ENCODE measurements at regions not wholly inside any gene's neighbourhood (a gene's known extent, or its start where the extent isn't known, plus 50 kb on each side); places are given as distances from the start of the nearest gene placed in this dataset.
"Not testable (repeated sequence)": the region's sequence is repeated elsewhere in the genome, so short reads cannot be mapped to it uniquely, and the experiment has no call there.

DNA sequence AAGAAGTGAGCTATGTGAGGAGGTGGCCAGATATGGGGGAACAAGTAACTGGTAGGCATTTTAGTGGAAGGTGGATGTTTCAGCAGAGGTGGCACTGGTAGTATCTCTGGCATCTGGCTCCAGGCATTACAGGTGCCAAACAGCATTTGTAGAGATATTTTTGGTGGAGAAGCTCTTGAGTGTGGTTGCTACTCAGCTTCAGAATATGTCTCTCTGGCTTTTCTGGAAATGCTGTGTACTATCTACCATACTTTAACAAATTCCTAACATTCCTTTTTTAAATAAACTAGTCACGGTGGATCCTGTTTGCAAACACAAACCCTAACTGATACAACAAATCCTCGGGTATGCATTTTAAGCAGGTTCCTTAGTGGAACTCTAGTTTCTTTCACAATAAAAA lies 128.0 kb downstream of the BARX2 start:
- no peak for DNase-seq (ENCODE audit: low read depth in 1 of 2, low spot score in 1 of 2)

DNA sequence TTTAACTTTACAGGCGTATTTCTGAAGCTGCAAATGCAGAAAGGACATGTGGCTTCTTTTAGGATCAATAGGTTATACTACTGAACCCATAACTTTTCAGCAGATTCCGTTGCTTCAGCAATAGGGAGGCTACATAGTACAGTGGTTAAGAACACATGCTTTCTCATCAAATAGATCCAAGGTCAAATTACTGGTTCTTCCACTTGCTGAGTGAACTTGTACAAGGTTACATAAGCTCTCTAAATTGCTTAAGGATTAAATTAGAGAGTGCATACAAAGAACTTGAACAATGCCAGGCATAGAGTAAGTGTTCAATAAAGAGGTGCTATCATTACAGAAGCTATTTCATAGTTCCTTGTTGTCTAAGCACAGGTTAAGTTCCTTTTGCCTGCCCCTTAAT lies 129.6 kb downstream of the BARX2 start:
- DNase-seq (ENCODE audit: low read depth in 1 of 2, low spot score in 1 of 2): no peak

DNA sequence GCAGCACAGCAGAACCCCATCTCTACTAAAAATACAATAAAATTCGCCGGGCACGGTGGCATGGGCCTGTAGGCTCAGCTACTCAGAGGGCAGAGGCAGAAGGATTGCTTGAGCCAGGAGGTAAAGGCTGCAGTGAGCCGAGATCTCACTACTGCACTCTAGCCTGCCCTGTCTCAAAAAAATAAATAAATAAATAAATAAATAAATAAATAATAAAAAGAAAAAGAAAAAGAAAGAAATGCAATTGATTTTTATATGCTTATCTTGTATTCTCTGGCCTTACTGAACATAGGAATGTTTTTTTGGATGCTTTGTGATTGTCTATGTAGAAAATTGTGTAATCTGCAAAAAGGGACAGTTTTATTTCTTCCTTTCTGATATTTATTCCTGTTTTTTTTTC lies 132.5 kb downstream of the BARX2 start:
- DNase-seq (ENCODE audit: low read depth in 1 of 2, low spot score in 1 of 2): no peak

DNA sequence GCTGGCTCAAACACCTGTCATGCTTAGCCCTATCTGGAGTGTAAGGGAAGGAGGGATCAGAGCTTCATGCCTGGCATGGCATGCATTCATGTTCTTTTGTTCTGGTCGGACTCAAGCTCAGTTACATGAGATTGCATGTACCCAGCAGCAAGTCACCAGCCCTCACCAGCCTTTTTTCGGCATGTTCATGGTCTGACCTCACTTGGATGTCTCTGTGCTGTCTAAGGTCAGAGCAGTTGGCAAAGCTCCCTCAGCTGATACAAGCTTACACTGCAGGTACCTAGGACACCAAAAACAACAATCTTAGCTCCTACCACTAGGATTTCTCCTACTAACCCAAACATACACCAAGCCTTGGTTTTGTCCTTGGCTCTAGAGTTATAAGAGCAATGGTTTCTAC lies 152.6 kb downstream of the BARX2 start:
- DNase-seq (ENCODE audit: low read depth in 1 of 2, low spot score in 1 of 2): no peak

DNA sequence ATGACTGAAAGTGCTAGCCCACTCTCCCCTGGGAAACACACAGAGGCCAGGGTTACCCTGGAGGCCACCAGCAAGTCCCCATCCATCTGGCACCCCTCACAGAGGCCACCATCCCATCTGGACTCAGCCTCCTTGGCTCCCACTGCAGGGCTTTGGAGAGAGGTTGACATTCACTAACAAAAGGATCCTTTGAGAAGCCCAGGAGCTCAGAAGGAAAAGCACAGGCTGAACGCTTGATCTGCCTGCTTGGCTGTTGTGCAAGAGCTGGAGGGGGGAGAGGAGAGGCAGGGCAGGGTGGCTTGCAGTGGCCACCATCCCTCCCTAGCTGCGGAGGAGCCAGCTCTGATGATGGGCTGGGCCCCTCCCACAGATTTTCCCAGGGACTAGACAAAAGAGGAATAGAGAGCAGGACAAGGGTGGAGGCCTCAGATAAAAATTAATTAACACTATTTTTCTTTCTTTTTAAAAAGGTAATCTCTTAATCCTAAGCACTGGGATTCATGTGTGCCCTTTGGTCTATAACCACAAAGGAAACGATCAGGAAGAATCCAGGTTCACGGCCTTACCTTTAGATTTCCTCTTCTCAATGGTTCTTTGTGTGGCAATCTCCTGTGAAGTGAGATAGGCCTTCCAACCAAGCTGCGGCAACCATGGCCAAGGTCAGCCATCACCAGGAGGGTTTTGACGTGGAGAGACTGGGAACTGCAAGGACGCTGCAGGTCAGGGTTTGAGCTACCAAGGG lies 154.7 kb downstream of the BARX2 start:
- DNase-seq (ENCODE audit: low read depth in 1 of 2, low spot score in 1 of 2): no peak

DNA sequence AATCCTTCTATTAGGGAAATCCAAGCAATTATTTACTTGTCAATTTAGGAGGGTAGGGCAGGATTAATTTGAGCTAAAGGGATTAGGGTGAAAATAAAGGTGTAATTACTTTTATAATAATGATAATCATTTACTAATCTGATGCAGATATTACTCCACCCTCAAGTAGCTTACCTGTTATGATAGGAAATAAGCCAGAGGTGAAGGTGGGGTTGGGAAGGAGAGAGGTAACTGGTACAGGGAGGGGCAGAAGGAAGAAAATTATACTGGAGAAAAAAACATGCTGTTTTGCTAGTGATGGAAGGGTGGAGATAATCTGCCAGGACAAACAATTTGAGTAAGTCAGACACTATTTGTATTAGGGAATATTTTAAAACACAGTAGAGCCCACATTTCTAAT lies 157.7 kb downstream of the BARX2 start:
- DNase-seq (ENCODE audit: low read depth in 1 of 2, low spot score in 1 of 2): no peak

DNA sequence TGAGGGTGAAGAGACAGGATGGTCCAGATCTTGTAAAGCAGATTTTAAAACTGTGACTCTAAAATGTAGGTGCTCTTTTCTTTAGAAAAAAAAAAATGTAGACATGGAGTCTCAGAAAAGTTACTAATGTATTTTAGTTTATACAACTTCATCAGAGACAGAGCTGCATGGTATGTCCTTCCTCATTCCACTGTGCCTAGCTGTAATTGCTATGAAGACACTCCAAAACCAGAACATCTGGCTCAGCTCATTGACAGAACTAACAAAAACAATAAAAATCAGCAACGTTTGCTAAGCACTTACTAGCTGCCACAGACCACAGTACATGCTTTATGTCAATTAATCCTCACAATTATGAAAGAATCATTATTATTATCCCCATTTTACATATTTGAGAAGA lies 160.7 kb downstream of the BARX2 start:
- DNase-seq (ENCODE audit: low read depth in 1 of 2, low spot score in 1 of 2): no peak

DNA sequence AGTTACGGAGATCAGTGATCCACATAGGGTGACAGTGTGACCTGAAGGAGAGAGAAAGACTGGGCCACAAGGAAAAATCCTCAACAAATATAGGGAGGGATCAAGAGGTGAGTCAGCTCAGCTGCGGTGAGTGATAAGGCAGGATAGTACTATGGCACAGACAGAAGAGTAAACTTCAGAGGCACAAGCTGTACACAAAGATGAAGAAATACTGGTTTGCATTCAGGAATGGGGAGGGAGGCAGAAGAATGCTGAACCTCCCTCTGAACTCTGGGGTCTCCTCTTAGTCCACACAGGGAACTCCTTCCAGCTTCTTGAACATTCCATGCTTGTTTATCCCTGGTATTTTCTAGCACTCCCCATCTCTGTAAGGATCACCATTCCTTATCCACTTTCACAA lies 162.7 kb downstream of the BARX2 start:
- no peak for DNase-seq (ENCODE audit: low read depth in 1 of 2, low spot score in 1 of 2)

DNA sequence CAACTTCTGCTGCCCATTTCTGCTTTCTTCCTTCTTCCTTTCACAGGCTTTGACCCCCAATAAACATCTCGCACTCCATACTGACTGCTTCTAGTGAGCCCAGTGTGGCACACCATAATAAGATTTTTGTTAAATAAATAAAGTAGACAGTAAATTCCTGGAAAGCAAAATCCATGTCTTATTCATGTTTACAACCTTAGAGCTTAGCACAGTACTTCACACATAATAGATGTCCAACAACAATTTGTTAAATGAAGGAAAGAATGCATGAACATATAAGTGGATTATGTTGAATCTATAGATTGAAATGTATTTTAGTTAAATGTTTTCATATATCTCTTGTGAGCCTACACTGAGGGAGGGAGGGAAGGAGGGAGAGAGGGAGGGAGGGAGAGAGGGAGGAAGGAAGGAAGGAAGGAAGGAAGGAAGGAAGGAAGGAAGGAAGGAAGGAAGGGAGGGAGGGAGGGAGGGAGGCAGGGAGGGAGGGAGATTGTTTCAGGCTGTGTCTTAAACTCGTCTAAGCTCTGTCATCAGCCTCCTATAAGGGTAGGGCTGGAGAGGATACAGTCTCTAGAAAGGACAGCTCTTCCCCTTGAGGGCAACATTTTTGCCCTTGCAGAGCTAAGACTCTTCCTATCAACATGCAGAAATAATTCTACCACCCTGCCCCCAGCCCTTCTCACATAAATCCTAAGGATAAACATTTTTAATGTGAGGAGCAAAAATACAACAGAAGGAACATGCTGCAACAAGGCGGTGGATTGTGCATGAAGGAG lies 168.1 kb downstream of the BARX2 start:
- DNase-seq (ENCODE audit: low read depth in 1 of 2, low spot score in 1 of 2): no peak

DNA sequence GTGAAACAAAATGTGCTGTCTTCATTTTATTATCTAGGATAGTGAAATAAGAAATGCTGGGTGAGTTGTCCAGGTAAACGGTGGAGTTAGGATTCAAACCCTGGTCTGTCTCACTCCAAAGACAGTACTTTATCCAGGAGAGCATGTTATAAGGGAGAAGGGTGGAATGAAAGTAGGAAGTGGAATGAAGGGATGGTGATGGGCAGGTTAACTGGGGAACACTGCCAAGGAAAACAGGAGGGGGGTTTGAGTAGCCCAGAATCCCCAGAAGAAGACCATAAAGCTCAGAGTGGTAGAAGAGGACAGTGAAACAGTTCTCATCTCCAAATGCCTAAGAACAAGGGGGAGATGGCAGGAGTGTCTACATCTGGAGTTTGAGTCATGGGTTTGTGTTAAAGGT lies 169.0 kb downstream of the BARX2 start:
- no peak for DNase-seq (ENCODE audit: low read depth in 1 of 2, low spot score in 1 of 2)

DNA sequence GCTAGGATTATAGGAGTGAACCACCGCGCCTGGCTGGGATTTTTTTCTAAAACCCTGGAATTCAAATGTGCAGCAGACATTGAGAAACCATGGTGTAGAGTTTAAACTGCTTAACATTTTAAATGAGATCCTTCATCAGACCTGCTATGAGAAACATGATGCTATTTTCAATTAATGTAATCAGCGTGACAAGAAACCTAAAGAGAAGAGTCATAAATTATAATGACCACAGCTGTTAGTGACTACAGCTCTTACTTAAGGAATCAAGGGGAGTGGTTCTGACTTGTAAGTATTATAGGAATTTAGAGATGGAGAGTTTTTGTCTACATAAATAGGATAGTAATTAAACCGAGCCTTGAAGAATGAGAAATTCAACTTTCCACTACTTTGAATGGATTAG lies 170.6 kb downstream of the BARX2 start:
- no peak for DNase-seq (ENCODE audit: low read depth in 1 of 2, low spot score in 1 of 2)

DNA sequence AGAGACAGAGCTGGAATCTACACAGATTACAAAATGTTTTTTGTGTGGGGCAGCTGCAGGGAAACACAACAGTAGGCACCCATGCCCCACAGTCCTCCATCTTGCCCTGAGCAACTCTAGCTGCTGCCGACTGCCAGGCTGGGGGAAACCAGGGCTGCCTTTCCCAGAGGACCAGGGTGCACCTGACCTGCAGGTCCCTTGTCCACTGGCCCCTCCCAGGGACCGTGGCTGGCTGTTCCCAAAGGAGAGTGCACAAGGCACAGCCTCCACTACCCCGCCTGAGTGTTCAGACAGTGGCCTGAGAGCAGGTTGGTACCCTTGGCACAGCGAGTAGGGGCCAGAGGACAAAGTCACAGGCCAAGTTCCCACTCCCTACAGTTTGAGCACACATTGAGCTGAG lies 181.8 kb downstream of the BARX2 start:
- no peak for DNase-seq (ENCODE audit: low read depth in 1 of 2, low spot score in 1 of 2)

DNA sequence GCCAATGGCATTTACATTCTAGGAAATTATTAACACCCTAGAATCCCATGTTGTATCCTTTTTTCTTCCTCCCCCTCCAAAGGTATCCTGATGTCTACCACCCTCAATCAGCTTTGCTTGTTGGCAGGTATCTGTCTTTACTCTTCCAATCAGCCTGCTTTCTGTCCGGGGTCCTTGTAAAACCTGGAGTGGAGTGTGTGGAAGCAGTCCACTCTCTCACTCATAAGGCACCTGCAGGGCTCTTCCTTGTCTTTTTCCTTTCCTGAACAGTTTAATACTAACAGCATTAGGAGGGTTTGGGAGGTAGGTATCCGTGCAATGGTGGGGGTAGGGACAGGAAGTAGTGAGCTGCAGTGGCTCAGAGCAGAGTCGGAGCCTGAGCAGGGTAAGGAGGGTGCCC lies 193.4 kb downstream of the BARX2 start:
- DNase-seq (ENCODE audit: low read depth in 1 of 2, low spot score in 1 of 2): no peak

DNA sequence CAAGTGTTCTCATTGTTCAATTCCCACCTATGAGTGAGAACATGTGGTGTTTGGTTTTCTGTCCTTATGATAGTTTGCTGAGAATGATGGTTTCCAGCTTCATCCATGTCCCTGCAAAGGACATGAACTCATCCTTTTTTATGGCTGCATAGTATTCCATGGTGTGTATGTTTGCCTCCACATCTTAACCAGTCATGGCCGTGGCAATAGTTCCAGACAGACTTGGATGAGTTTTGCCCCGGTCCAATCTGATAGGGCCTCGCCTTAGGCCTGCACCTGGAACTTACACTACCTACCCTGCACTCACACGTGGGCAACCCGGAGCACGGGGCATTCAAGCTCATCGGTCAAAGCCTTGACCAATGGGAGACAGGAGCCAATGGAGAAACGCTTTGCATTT lies 197.0 kb downstream of the BARX2 start:
- not testable (repeated sequence) for DNase-seq (ENCODE audit: low read depth in 1 of 2, low spot score in 1 of 2)

DNA sequence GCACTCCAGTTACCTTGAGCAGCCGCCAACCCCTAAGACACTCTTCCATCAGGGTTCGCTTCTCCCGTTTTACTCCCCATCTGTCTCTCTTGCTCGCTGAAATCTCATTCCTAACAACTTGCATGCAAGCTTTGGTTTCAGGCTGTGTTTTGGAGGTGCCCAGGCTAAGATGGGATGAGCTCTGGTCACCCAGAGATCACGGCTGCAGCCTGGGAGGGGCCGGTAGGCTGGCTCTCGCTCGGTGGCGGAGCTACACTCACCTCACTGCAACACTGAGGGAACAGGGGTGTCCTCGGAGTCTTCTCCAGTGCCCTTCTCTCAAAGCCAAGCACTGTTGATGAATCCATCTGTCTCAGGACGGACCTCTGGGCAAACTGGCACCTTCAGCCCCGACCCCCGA lies 197.5 kb downstream of the BARX2 start:
- no peak for DNase-seq (ENCODE audit: low read depth in 1 of 2, low spot score in 1 of 2)

DNA sequence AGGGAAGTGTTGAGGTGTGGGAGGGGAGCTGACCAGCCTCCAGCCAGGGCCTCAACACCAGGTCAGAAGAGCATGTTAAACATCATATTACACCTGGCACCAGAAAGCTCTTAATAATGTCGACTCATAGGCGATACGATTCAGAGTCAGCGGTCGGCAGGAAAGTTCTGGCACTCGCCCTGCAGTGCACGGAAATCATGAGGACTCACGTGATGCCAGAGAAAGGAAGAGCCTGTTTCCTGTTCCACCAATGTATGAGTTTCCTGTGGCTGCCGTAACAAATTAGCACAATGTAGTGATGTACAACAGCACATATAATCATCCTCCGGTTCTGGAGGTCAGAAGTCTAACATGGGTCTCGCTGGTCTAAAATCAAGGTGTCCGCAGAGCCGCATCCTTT lies 198.8 kb downstream of the BARX2 start:
- DNase-seq (ENCODE audit: low read depth in 1 of 2, low spot score in 1 of 2): no peak

DNA sequence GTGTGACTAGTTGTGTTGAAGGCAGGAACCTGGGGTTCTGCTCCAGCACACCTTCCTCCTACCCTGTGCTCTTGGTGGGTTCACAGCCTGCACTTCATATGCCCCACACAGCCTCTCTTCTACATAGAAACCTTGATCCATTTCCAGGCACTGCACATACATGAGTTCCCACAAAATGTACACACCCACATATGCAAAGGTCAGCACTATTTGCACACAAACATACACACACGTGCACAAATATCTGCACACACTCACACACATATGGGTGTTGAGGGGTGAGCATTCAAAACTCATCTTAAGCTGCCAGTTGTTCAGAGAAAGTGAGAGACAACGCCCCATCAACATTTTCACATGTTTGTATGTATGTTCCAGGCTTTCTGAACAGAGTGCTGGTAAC lies 201.0 kb downstream of the BARX2 start:
- no peak for DNase-seq (ENCODE audit: low read depth in 1 of 2, low spot score in 1 of 2)

DNA sequence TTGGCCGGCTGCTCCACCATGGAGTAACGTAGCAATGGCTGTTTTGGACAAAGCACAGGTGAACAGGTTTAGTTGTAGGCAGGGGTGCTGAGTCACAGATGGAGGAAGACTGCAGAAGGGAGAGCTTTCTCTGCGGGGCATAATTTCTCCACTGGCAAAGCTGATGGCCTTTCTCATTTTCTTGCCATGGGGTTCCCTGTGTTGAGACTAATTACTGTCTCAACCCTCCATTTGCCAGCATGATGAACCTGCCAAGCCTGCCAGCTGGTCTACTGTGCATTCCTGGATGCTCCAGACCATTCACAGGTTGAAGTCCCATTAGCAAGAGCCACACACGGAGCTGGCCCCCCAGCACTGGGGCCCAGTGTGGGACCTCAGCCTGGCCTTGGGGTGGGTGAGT lies 202.4 kb downstream of the BARX2 start:
- DNase-seq (ENCODE audit: low read depth in 1 of 2, low spot score in 1 of 2): no peak

DNA sequence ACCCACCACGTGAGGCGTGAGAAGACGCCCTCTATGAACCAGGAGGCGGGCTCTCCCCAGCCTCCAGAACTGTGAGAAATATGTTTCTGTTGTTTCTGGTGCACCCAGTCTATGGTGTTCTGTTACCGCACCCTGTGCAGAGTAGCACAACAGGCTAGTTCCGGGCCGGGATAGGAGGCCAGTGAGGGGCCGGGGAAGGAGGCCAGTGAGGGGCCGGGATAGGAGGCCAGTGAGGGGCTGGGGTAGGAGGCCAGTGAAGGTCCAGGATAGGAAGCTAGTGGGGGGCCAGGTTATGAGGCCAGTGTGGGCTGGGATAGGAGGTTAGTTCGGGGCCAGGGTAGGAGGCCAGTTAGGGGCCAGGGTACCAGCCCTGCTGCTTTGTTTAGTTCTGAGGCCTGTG lies 204.6 kb downstream of the BARX2 start:
- DNase-seq (ENCODE audit: low read depth in 1 of 2, low spot score in 1 of 2): no peak

DNA sequence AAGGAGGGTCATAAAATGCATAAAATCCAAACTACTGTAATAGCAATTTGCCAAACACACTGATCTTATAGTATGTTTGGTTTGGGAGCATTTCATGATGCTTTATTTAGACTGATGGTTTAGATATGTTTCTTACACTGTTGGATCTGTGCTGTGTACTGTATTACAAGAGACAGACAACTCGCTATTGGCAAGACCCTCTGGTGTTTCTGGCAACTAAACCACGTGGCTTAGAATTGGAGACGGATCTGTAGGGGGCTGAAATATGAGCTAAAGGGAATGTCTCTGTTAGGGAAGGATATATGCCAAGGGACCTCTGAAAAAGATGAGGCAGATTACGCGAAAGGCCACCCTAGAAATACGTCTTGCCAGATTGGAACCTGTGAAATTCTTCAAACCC lies 208.7 kb downstream of the BARX2 start:
- no peak for DNase-seq (ENCODE audit: low read depth in 1 of 2, low spot score in 1 of 2)

DNA sequence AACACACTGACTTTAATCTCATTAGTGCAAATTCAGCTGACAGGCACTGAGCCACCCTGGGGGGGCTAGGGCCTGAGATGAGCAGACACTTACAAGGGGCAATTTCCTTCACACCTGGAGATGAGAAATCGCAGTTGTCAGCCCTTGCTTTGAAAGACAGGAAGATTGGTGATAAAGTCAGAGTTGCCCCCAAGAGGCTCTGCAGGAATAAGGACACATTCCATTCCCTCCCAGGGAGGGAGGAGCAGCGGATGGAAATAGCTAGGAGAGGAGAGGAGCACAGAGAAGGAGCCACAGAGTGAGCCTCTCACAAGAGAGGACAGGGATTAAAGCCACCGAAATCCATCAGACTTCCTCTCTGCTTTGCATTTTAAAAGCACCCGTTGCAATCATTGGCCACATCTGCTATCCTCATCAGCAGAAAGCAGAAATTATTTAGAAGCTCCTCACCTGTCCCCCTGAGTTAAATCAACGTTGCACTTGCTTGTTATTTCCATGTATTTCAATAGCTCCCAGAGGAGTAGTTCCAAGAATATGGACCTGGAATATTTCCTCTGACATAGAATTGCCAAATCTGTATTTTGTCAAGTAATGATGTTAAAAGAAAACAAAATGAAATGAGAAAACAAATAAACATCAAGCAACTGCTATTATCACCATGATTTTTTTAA lies 213.7 kb downstream of the BARX2 start:
- DNase-seq (ENCODE audit: low read depth in 1 of 2, low spot score in 1 of 2): no peak

DNA sequence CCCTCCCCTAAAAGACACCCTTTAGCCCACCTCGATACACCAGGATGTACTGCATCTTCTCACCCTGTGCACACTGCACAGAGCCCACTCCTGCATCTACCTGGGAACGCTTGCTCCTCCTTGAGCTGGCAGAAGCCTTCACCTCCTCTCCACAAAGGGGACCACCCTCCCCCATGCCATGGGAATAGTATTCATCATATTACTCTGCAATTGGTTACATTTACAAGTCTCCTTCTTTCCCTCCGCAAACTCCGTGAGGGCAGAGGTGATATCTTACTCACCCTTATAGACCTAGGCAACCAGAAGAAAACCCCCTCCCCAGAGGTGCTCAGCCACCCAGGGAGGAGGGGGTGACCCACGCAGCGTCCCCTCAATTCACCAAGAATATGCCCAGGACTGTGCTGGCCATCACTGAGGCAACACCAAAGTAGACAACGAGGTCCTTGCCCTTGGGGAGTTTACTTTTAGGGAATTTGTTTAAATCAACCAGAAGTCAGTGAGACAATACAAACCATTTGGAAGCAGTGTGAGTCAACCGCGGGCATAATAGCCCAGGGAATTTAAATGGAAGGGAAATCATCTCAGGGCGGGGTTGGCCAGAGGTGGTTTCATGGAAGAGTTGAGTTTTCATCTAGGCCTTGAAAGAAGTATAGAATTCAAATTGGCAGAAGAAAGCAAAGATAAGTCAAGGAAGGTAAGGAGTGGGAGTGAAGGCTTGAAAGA lies 214.5 kb downstream of the BARX2 start:
- DNase-seq (ENCODE audit: low read depth in 1 of 2, low spot score in 1 of 2): no peak
